B cell (primary cell): ENCODE measurements at regions not wholly inside any gene's neighbourhood (a gene's known extent, or its start where the extent isn't known, plus 50 kb on each side); places are given as distances from the start of the nearest gene placed in this dataset.

Source experiments
- CTCF ChIP-seq: fragments of 200-600 bp; IDR thresholded peaks from one replicate; pipeline ENCODE4 v1.8.0; 2022; ENCODE audit warnings: antibody characterized with exemption, mild to moderate bottlenecking
- EZH2 ChIP-seq: IDR thresholded peaks from 2 replicates; pipeline ENCODE4 v1.6.1; 2012; ENCODE audit warnings: borderline replicate concordance, low read depth, mild to moderate bottlenecking, moderate library complexity, low read length; ENCODE audit not compliant: insufficient read depth, poor library complexity, severe bottlenecking

GRCh38 chr3:27578032-27578431 lies 93.8 kb upstream of the SLC4A7 start:
- no peak for TF ChIP-seq CTCF
- TF ChIP-seq EZH2: no peak
